Uterus (tissue), 2 donors: ENCODE measurements at regions not wholly inside any gene's neighbourhood (a gene's known extent, or its start where the extent isn't known, plus 50 kb on each side); places are given as distances from the start of the nearest gene placed in this dataset.

ENCODE experiments used
- CTCF ChIP-seq, 4 experiments: fragments of 200-600 bp in 2 of 4; fragments of 450-650 bp in 2 of 4; sonication (generic) in 2 of 4; IDR thresholded peaks; one replicate each; pipeline ENCODE4 v1.5.1; 2016 to 2019; ENCODE audit warnings: antibody characterized with exemption in 4 of 4, mild to moderate bottlenecking in 2 of 4, moderate library complexity in 1 of 4
- POLR2A ChIP-seq, 2 donors: fragments of 450-650 bp; IDR thresholded peaks; one replicate each; pipeline ENCODE4 v1.6.1; 2016; ENCODE audit warnings: antibody characterized with exemption in 2 of 2, mild to moderate bottlenecking in 1 of 2, moderate library complexity in 1 of 2

GRCh38 chr1:87542697-87543096 lies 214.0 kb downstream of the LMO4 start:
- no peak for TF ChIP-seq POLR2A (IDR thresholded peaks at IDR 0.05)
- no peak for TF ChIP-seq CTCF (IDR thresholded peaks at IDR 0.05)
